DND-41 (cell line): ENCODE measurements at regions not wholly inside any gene's neighbourhood (a gene's known extent, or its start where the extent isn't known, plus 50 kb on each side); places are given as distances from the start of the nearest gene placed in this dataset.
"Not testable (repeated sequence)": the region's sequence is repeated elsewhere in the genome, so short reads cannot be mapped to it uniquely, and the experiment has no call there.

Experiments used
- CTCF ChIP-seq: IDR thresholded peaks from 2 replicates; pipeline ENCODE4 v1.5.1; 2012; ENCODE audit warnings: borderline replicate concordance, low read length, moderate library complexity, mild to moderate bottlenecking; ENCODE audit not compliant: poor library complexity, severe bottlenecking; ENCODE audit errors: extremely low read depth
- EZH2 ChIP-seq: IDR thresholded peaks from 3 replicates; pipeline ENCODE4 v1.6.1; 2012; ENCODE audit warnings: borderline replicate concordance, low read depth, mild to moderate bottlenecking, moderate library complexity, low read length, inconsistent platforms; ENCODE audit not compliant: severe bottlenecking

- not testable (repeated sequence) for TF ChIP-seq CTCF, EZH2
Measured at GRCh38 chr5:60532796-60533195, 167.2 kb downstream of the DEPDC1B start.
